ENCODE measurements at regions not wholly inside any gene's neighbourhood (a gene's known extent, or its start where the extent isn't known, plus 50 kb on each side); places are given as distances from the start of the nearest gene placed in this dataset.
"Not testable (repeated sequence)": the region's sequence is repeated elsewhere in the genome, so short reads cannot be mapped to it uniquely, and the experiment has no call there.

DNA sequence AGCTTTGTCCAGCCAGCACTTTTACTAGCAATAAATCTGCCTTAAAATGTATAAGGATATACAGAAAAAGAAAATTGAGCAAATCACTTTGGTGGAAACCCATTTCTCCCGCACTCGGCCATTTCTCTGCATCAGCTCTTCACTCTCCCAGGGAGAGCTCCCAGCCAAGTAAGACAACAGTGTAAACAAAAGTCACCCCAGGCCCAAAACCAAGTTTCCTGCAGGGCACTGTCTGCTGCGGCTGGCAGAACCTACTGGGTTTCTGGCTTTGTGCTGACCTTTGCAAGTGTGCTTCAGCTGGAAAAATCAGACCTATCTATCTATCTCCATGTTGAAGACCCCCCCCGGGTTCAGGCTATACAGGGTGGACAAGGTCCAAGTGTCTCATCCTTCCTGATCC lies 476.7 kb upstream of the CAMK1G start:
- no peak for DNase-seq (ENCODE audit: low spot score)

DNA sequence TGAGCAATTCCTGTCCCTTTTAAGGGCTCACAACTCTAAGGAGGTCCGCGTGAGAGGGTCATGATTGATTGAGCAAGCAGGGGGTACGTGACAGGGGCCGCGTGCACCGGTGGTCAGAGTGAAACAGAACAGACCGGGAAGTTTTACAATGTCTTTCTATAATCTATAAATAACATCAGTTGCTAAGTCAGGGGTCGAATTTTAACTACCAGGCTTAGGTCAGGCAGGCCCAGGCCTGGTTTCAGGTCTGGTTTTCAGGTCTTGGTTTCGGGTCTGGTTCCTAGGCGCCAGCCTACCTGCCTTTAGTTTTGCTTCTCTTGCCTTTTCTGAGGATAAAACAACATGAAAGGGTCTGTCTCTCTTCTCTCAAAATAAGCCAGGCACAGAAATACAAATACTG lies 476.0 kb upstream of the CAMK1G start:
- no peak for DNase-seq (ENCODE audit: low spot score)

- DNase-seq (ENCODE audit: low spot score), result no peak
Measured at GRCh38 chr1:209109001-209109785, 474.3 kb upstream of the CAMK1G start.

DNA sequence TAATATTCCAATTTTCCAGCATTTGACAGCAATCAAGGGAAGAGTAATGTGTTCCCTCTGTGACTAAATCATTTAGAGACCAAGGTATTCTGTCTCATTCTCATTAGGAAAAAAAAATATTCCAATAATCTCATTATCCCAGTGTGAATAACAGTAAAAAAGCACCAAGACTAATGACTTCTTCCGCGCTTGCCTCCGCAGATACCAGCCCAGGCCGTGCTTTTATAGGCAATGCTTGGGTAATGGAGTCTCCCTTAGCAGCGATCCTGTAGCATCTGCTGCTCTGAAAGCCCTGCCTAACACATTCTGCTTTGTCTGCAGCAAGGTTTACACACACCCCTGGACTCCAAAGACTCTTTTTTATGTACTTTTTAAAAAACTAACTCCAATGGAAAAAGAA lies 470.0 kb upstream of the CAMK1G start:
- DNase-seq (ENCODE audit: low spot score), result no peak

DNA sequence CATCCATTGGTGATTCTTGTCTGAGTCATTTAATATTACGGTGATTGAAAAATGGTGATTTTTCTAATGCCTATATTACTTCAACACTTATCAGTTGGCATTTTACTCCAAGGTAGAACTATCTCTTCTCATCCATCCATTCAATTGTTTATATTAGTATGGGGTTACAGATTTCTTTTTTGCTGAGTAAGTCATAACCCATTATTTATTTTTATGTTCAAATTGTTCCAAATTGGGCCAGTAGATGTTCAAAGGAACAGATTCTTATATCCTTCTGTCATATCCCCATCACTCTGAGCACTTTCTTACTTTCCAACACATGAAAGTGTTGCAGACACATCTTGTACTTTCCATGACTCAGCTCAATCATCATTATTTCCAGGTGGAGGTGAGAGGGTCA lies 466.8 kb upstream of the CAMK1G start:
- DNase-seq (ENCODE audit: low spot score), result no peak

GRCh38 chr1:209123601-209124000 lies 459.9 kb upstream of the CAMK1G start:
- DNase-seq (ENCODE audit: low spot score), result no peak

DNA sequence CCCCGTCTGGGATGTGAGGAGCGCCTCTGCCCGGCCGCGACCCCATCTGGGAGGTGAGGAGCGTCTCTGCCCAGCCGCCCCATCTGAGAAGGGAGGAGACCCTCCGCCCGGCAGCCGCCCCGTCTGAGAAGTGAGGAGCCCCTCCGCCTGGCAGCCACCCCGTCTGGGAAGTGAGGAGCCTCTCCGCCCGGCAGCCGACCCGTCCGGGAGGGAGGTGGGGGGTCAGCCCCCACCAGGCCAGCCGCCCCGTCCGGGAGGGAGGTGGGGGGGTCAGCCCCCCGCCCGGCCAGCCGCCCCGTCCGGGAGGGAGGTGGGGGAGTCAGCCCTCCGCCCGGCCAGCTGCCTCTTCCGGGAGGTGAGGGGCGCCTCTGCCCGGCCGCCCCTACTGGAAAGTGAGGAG lies 454.4 kb upstream of the CAMK1G start:
- not testable (repeated sequence) for DNase-seq (ENCODE audit: low spot score)

DNA sequence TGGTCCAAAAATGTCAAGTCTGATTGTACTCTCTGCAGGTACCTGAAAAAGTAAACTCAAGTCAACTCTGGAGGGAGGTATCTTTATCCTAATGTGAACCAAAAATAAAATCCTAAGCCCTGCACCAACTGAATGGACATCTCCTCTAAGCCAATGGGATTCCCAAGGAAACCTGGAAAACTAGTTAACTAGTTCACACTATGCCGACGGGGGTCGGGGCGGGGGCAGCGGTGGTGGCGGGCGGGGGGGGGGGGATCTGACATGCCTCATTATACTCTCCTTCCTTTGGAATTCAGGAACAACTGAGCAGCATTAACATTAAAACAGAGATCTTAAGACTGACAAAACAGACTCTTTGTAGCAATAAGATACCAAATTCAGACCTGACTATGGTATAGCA lies 452.6 kb upstream of the CAMK1G start:
- no peak for DNase-seq (ENCODE audit: low spot score)

DNA sequence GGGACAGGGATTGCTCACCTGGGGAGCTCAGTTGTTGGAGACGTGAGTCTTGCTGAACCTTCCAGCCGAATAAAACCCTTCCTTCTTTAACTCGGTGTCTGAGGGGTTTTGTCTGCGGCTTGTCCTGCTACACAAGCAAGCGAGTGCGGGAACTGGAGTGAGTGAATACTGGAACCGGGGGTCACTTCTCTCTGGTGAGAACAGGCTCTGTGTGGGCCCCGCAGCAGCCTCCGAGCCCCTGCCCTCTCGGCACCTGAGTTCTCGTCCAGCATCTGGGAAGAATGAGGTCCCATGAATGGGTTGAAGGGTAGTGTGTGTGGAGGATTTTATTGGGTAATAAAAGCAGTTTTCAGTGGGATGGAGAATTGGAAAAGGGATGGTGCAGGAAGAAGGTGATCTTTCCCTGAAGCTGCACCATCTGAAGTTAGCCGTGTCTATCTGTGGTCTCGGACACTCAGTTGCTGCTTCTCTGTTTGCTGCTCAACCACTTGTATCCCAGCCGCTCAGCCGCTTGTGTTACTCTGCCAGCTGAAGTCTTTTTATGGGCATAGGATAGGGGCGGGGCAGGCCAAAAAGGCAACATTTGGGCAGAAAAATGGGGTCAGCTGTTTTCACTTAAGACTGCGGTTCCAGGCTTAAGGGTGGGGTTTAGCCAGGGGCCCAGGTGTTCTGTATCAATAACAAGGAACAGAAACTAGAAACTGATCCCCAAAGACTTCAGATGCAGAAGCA lies 450.6 kb upstream of the CAMK1G start:
- DNase-seq (ENCODE audit: low spot score), result no peak

DNA sequence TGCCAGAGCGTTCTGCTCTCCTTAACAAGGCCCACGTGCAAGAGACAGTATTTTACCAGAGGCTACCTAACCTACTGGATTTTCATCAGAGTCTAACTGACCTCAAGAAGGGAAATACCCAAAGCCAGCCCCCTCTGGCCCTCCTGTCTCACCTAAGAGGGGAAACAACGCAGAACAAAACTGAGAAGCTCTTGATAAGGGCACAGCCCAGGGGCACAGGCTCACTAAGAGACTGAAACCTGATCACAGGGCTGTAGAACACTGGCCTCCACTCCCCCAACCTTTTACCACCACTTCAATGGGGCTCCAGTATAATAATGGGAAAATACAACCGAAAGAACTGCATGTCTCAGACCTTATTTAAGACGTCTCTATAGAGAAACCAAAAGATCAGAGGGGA lies 449.5 kb upstream of the CAMK1G start:
- no peak for DNase-seq (ENCODE audit: low spot score)

DNA sequence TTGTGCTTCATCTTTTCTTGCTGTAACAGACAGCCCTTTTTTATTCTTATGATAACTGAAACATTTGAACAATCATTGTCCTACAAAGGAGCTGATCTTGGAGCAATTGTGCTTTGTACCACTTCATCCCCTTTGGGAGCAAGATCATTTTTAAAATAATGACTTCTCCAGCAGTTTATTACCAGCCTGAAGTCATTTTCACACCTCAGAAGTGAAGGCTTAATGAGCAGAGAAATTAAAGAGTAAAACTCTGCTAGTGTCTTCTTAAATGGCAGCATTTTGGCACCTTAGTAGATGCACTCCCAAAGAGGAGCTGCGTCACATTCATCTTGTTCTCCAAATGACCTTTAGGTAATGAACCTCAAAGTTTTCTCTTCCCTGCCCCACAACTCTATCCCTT lies 439.6 kb upstream of the CAMK1G start:
- DNase-seq (ENCODE audit: low spot score), result no peak

GRCh38 chr1:209150114-209150513 lies 433.4 kb upstream of the CAMK1G start:
- peak; percentile 36 for DNase-seq (ENCODE audit: low spot score)

- no peak for DNase-seq (ENCODE audit: low spot score)
Measured at GRCh38 chr1:209153411-209153810, 430.1 kb upstream of the CAMK1G start.

- no peak for DNase-seq (ENCODE audit: low spot score)
Measured at GRCh38 chr1:209154912-209155311, 428.6 kb upstream of the CAMK1G start.

- no peak for DNase-seq (ENCODE audit: low spot score)
Measured at GRCh38 chr1:209155546-209155945, 428.0 kb upstream of the CAMK1G start.

- DNase-seq (ENCODE audit: low spot score), result no peak
Measured at GRCh38 chr1:209156991-209157390, 426.5 kb upstream of the CAMK1G start.

DNA sequence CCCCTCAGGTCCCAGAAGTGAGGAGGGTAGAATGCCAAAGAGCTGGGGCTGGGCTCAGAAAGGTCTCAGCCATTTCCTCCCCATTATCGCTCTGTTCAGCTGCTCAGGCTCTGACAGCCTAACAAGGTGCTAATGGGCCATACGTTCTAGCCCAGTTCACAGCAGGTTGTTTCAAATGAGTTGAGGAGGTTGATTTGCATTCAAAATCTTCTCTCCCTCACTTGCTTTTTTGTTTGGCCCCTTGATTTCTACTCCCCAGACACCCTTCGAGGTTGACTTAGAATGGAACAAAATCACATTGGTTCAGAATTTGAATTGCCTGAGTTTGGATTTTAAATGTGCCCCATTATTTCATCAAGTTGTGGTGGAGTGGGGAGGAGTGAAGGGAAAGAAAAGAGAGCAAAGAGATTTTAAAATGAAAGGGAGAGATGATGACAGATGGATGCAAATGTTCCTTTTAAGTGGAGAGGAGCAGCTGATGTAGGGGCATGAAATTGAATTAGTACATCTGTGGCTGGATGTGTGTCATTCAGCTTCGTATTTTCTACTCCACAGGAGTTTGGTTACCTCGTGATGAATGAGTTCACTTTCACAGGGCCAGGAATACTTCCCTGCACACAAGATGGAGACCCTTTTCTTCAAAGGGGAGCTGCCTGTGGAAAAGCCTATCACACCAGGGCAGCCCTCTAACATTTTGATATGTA lies 425.8 kb upstream of the CAMK1G start:
- no peak for DNase-seq (ENCODE audit: low spot score)

- DNase-seq (ENCODE audit: low spot score), result no peak
Measured at GRCh38 chr1:209158851-209159250, 424.7 kb upstream of the CAMK1G start.

DNA sequence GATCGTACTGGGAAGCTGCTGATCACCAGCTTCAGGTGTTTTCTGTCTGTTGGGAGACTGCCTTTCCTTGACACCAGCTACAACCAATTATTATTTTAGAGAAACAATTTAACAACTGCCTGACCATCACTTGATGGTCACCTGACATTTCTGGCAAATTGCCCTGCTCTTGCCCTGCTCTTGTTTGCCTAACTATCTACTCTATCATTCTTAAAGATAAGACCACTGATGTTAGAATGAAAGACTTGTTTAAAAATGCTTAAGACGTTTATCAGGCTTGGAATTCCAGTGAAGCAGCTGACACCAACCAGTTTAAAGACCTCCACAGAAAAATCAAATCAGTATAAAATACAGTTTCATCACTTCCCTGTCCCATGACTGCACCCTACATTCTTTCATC lies 423.3 kb upstream of the CAMK1G start:
- no peak for DNase-seq (ENCODE audit: low spot score)

DNA sequence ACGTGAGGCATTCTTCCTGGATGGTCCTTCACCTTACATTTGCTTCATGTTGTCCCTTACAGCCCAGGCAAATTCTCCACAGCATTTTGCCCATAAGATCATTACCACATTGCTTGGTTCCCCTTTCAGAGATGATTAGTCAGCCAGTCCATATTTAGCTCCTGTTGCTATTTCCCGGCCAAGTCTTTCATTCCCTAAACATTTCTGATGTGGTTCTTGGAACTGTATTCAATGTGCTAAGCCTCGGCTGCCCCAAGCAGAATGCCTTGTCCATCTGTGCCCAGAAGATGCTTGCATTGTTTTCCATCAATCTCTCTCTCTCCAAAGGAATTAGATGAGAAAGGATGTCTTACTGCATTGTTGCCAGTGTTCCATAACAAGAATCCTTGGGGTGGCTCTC lies 420.9 kb upstream of the CAMK1G start:
- DNase-seq (ENCODE audit: low spot score), result no peak

DNA sequence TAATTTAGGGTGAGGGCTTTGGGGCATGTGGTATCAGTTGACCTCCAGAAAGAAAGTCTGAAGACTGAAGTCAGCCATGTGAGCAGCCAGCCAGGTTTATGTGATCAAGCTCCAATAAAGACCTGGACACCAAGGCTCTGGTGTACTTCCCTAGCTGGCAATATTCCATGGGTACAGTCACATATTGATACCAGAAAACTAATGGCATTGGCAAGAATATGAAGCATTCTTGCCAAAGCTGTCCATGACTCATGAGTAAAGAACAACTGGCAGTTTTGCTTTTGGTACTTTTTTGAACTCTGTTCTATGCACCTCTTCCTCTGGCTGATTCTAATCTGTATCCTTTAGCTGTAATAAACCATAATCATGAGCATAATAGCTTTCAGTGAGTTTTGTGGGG lies 415.3 kb upstream of the CAMK1G start:
- DNase-seq (ENCODE audit: low spot score), result no peak

DNA sequence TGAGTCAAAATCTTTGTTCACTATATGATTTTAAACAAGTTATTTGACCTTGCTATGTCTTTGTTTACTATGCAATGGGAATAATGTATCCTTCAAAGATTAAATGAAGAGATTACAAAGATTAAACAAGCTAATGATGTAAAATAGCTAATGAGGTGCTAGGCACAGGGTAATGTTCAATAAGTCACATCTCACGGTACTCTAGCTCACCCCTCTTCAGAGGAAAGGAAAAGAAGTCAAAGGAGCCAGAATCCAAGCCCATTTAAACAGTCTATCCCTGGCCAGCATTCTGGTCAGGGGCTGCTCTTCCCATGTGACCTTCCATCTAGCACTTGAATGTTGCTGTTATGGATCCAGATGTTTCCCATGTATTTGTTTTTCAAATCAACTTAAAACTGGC lies 412.4 kb upstream of the CAMK1G start:
- no peak for DNase-seq (ENCODE audit: low spot score)

- DNase-seq (ENCODE audit: low spot score), result no peak
Measured at GRCh38 chr1:209172286-209172685, 411.2 kb upstream of the CAMK1G start.

Data from HT-29 (cell line).